H1 (cell line): ENCODE measurements at regions not wholly inside any gene's neighbourhood (a gene's known extent, or its start where the extent isn't known, plus 50 kb on each side); places are given as distances from the start of the nearest gene placed in this dataset.

Experiments
- CTCF ChIA-PET: fragments of 300-600 bp; sonication (Branson Sonifier 250); formaldehyde crosslinking; loops from one replicate; lab custom pipeline; 2021; ENCODE audit not compliant: partially characterized antibody; lab: Charles Lee
- POLR2A ChIA-PET: fragments of 300-600 bp; sonication (Branson Sonifier 250); formaldehyde crosslinking; loops from one replicate; lab custom pipeline; 2021; ENCODE audit warnings: inconsistent platforms; ENCODE audit not compliant: partially characterized antibody; lab: Charles Lee
- DNase-seq, 2 experiments: peaks; one replicate each; pipeline versions ENCODE4 v3.0.0 to v3.0.0-alpha.2; 2010 to 2022; ENCODE audit warnings: low spot score in 2 of 2, low read depth in 1 of 2, mixed read lengths in 1 of 2
- FAIRE-seq: peaks from 2 replicates; lab custom pipeline; 2011; peaks lifted over from hg19 to GRCh38; lab: Jason Lieb, UNC
- H2AFZ ChIP-seq: 2 replicates; pipeline ENCODE4 v1.8.1; 2012; ENCODE audit warnings: low read length, inconsistent platforms
- H2AK5ac ChIP-seq: 2 replicates; pipeline ENCODE4 v1.6.1; 2013; ENCODE audit warnings: low read depth, low read length
- H2BK120ac ChIP-seq: replicated peaks from 2 replicates; pipeline ENCODE3; 2013; ENCODE audit warnings: low read depth, low read length, inconsistent platforms
- H2BK12ac ChIP-seq: 2 replicates; pipeline ENCODE4 v1.6.1; 2013; ENCODE audit warnings: low read depth, low read length
- H2BK15ac ChIP-seq: 2 replicates; pipeline ENCODE4 v1.6.1; 2013; ENCODE audit warnings: low read length
- H2BK20ac ChIP-seq: 2 replicates; pipeline ENCODE4 v1.6.1; 2013; ENCODE audit warnings: low read length
- H2BK5ac ChIP-seq: 2 replicates; pipeline ENCODE4 v1.6.1; 2013; ENCODE audit warnings: low read depth, low read length
- H3K14ac ChIP-seq: 2 replicates; pipeline ENCODE4 v1.6.1; 2013; ENCODE audit warnings: inconsistent platforms; ENCODE audit not compliant: insufficient read length
- H3K18ac ChIP-seq: 2 replicates; pipeline ENCODE4 v1.6.1; 2013; ENCODE audit warnings: low read length; ENCODE audit errors: extremely low read depth
- H3K23ac ChIP-seq: 2 replicates; pipeline ENCODE4 v1.6.1; 2013; ENCODE audit warnings: inconsistent platforms; ENCODE audit not compliant: insufficient read length
- H3K23me2 ChIP-seq: 2 replicates; pipeline ENCODE4 v1.6.1; 2013; ENCODE audit warnings: low read depth, low read length
- H3K27ac ChIP-seq: 2 replicates; pipeline ENCODE4 v1.6.1; 2011; ENCODE audit warnings: low read depth, low read length, inconsistent platforms
- H3K27me3 ChIP-seq, 4 experiments: replicated peaks in 1 of 4; 1 replicate in 1 of 4; 2 replicates in 3 of 4; pipeline versions ENCODE4 v1.6.1 to v1.8.1; 2011 to 2013; ENCODE audit warnings: low read length in 3 of 4, mild to moderate bottlenecking in 3 of 4, inconsistent platforms in 2 of 4, mixed read lengths in 2 of 4, moderate library complexity in 1 of 4; ENCODE audit not compliant: control insufficient read depth in 3 of 4, insufficient read depth in 3 of 4; ENCODE audit errors: extremely low read depth in 1 of 4
- H3K36me3 ChIP-seq, 4 experiments: 2 replicates each; pipeline versions ENCODE4 v1.6.1 to v1.8.1; 2011 to 2013; ENCODE audit warnings: mild to moderate bottlenecking in 4 of 4, low read length in 3 of 4, moderate library complexity in 2 of 4, control low read depth in 1 of 4, inconsistent platforms in 1 of 4; ENCODE audit not compliant: insufficient read depth in 4 of 4, control insufficient read depth in 2 of 4
- H3K4ac ChIP-seq: replicated peaks from 2 replicates; pipeline ENCODE3; 2013; ENCODE audit warnings: low read length, low read depth, mixed read lengths, inconsistent platforms; ENCODE audit not compliant: insufficient read length
- H3K4me1 ChIP-seq, 4 experiments: replicated peaks in 1 of 4; 1 replicate in 1 of 4; 2 replicates in 3 of 4; pipeline versions ENCODE4 v1.6.1 to v1.8.1; 2011 to 2013; ENCODE audit warnings: low read length in 3 of 4, inconsistent platforms in 2 of 4, mixed read lengths in 1 of 4; ENCODE audit not compliant: insufficient read depth in 4 of 4, control insufficient read depth in 3 of 4
- H3K4me2 ChIP-seq, 2 experiments: 2 replicates each; pipeline versions ENCODE4 v1.6.1 to v1.8.1; 2011 to 2013; ENCODE audit warnings: low read depth in 2 of 2, low read length in 2 of 2, control low read depth in 1 of 2, inconsistent platforms in 1 of 2, mild to moderate bottlenecking in 1 of 2; ENCODE audit not compliant: insufficient read depth in 1 of 2
- H3K4me3 ChIP-seq, 4 experiments: fragments of 200-600, 300-600 bp in 1 of 4; sonication (generic), shearing (Covaris generic), sonication (Bioruptor Twin) in 1 of 4; 2 replicates each; pipeline versions ENCODE4 v1.5.1 to v1.8.1; 2011 to 2016; ENCODE audit warnings: low read length in 4 of 4, low read depth in 3 of 4, control low read depth in 2 of 4, inconsistent platforms in 2 of 4, mild to moderate bottlenecking in 2 of 4, mixed read lengths in 1 of 4, moderate library complexity in 1 of 4; ENCODE audit not compliant: insufficient read depth in 2 of 4; ENCODE audit errors: extremely low read depth in 1 of 4
- H3K56ac ChIP-seq: replicated peaks from 2 replicates; pipeline ENCODE3; 2013; ENCODE audit warnings: low read depth, mild to moderate bottlenecking, mixed read lengths, low read length, inconsistent platforms; ENCODE audit not compliant: insufficient read length
- H3K79me1 ChIP-seq: 2 replicates; pipeline ENCODE4 v1.6.1; 2013; ENCODE audit warnings: low read depth, low read length, control low read depth
- H3K79me2 ChIP-seq, 2 experiments: 2 replicates each; pipeline versions ENCODE4 v1.6.1 to v1.8.1; 2012 to 2013; ENCODE audit warnings: low read length in 2 of 2, mild to moderate bottlenecking in 2 of 2, inconsistent platforms in 1 of 2; ENCODE audit not compliant: insufficient read depth in 2 of 2, control insufficient read depth in 1 of 2
- H3K9ac ChIP-seq, 4 experiments: replicated peaks in 1 of 4; 1 replicate in 1 of 4; 2 replicates in 3 of 4; pipeline versions ENCODE4 v1.6.1 to v1.8.1; 2011 to 2013; ENCODE audit warnings: low read depth in 3 of 4, low read length in 3 of 4, control low read depth in 2 of 4, mild to moderate bottlenecking in 2 of 4, moderate library complexity in 2 of 4, inconsistent platforms in 1 of 4; ENCODE audit errors: extremely low read depth in 1 of 4
- H3K9me3 ChIP-seq, 2 experiments: 2 replicates each; pipeline versions ENCODE4 v1.6.1 to v1.8.1; 2012 to 2013; ENCODE audit warnings: mild to moderate bottlenecking in 2 of 2, moderate library complexity in 2 of 2, control low read depth in 1 of 2, inconsistent platforms in 1 of 2, low read depth in 1 of 2, low read length in 1 of 2, mixed read lengths in 1 of 2; ENCODE audit not compliant: insufficient read depth in 2 of 2
- H4K20me1 ChIP-seq, 2 experiments: replicated peaks in 1 of 2; 2 replicates each; pipeline versions ENCODE3 to v1.8.1; 2011 to 2013; ENCODE audit warnings: inconsistent platforms in 2 of 2, low read length in 2 of 2, mild to moderate bottlenecking in 1 of 2; ENCODE audit not compliant: insufficient read depth in 2 of 2, control insufficient read depth in 1 of 2
- H4K5ac ChIP-seq: 2 replicates; pipeline ENCODE4 v1.6.1; 2013; ENCODE audit warnings: low read length, low read depth, mixed read lengths, inconsistent platforms; ENCODE audit not compliant: insufficient read length
- H4K8ac ChIP-seq: 2 replicates; pipeline ENCODE4 v1.8.0; 2013; ENCODE audit warnings: mild to moderate bottlenecking, moderate library complexity, low read length, inconsistent platforms; ENCODE audit not compliant: insufficient read depth; ENCODE audit errors: extremely low read depth
- H4K91ac ChIP-seq: replicated peaks from 2 replicates; pipeline ENCODE3; 2013; ENCODE audit warnings: low read length, mixed read lengths, inconsistent platforms; ENCODE audit not compliant: insufficient read length
- HDAC2 ChIP-seq, 2 experiments: fragments of 300-600 bp in 1 of 2; sonication (generic) in 1 of 2; IDR thresholded peaks; 2 replicates each; pipeline ENCODE4 v1.6.1; 2011 to 2012; ENCODE audit warnings: low read depth in 2 of 2, low read length in 2 of 2, mild to moderate bottlenecking in 2 of 2, moderate library complexity in 2 of 2, borderline replicate concordance in 1 of 2, inconsistent platforms in 1 of 2
- POU5F1 ChIP-seq: IDR thresholded peaks from 2 replicates; pipeline ENCODE4 v1.6.1; 2011; ENCODE audit warnings: low read depth, mild to moderate bottlenecking, low read length, moderate library complexity
- SIN3A ChIP-seq, 2 experiments: IDR thresholded peaks in 1 of 2; conservative IDR thresholded peaks in 1 of 2; 2 replicates each; pipeline ENCODE4 v1.6.1; 2011 to 2012; ENCODE audit warnings: low read length in 2 of 2, improper control_type of control experiment in 1 of 2, low read depth in 1 of 2, mild to moderate bottlenecking in 1 of 2
- WGBS, 2 experiments: shearing (Covaris generic) in 1 of 2; methylation state at CpG; one replicate each; pipeline versions ENCODE4 v1.1.6 to v1.1.7; 2013 to 2015; ENCODE audit warnings: low lambda C conversion rate in 2 of 2, mixed read lengths in 2 of 2, inconsistent platforms in 1 of 2, low coverage in 1 of 2, missing lambda C conversion rate in 1 of 2; ENCODE audit not compliant: insufficient replicate concordance in 2 of 2, insufficient coverage in 1 of 2, insufficient read length in 1 of 2; ENCODE audit errors: extremely low coverage in 1 of 2, missing lambda C conversion rate in 1 of 2; 5-methylcytosine and 5-hydroxymethylcytosine counted together
- TF ChIP-seq, protein P1 (sequence below), 3 experiments: IDR thresholded peaks; 1 replicate in 2 of 3; 2 replicates in 1 of 3; pipeline versions ENCODE4 v1.5.1 to v1.6.1; 2011; ENCODE audit warnings: low read length in 3 of 3, mild to moderate bottlenecking in 3 of 3, inconsistent platforms in 2 of 3, low read depth in 1 of 3, moderate library complexity in 1 of 3; ENCODE audit not compliant: insufficient read depth in 1 of 3; ENCODE audit errors: control extremely low read depth in 1 of 3
- TF ChIP-seq, protein P2 (sequence below): IDR thresholded peaks from 2 replicates; pipeline ENCODE4 v1.6.1; 2011; ENCODE audit warnings: low read length, improper control_type of control experiment

DNA sequence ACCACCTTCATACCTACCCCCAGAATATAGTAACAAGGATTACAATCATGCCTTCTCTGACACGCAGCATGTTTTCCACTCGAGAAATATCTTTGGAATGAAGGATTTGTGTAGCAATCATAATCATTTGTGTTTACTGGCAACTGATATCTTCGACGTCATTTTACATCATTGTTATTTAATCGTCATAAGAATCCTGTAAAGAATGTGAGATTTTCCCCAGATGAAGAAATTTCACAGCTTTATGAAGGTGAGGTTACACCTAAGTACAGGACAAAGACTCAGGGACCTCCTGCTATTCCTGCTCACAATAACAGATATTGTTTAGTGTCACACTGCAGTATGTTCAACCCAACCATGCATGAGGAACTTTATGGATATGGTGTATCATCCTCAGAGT, 198.2 kb upstream of the LDB2 start:
- Histone ChIP-seq H2AFZ (no peak overlapping the region), H3K4me2 (no peak overlapping the region), H3K9ac (no peak overlapping the region), H3K27me3 (no peaks in the 10 kb centered on the region), H3K4me3 (no peak overlapping the region), H4K8ac (no peak overlapping the region), H4K91ac (no peak overlapping the region), H3K23ac (no peak overlapping the region), H3K4me1 (peaks cover 0 to 2% (median 0%) of the 10 kb centered on the region in 4 experiments; a peak in 1 of 7 replicates), H2BK5ac (no peak overlapping the region), H3K18ac (no peak overlapping the region), H2BK12ac (0 out of 2 replicates have a peak overlapping the region, but pooled peaks have one; percentile 34), H4K5ac (no peak overlapping the region), H3K23me2 (peaks cover 3% of the 10 kb centered on the region; the same call in 1 of the 2 replicates), H2AK5ac (no peak overlapping the region), H3K56ac (no peak overlapping the region), H3K4ac (no peak overlapping the region), H3K36me3 (no peaks in the 10 kb centered on the region), H2BK15ac (no peak overlapping the region), H2BK20ac (peak overlapping the region; percentile 68; the same call in 1 of the 2 replicates), H3K79me2 (no peaks in the 10 kb centered on the region), H4K20me1 (no peaks in the 10 kb centered on the region), H3K9me3 (no peaks in the 10 kb centered on the region), H3K79me1 (no peaks in the 10 kb centered on the region), H3K14ac (no peak overlapping the region), H3K27ac (no peak overlapping the region), H2BK120ac (no peak overlapping the region)
- WGBS, 2 experiments: 88% methylated on average over 5 of the region's 5 CpGs; no CpG with 5 or more reads in 1 of the 2 experiments
- FAIRE-seq: no peak
- DNase-seq: no peak
- TF ChIP-seq POU5F1: no peak
- no peak for TF ChIP-seq HDAC2 (IDR thresholded peaks at IDR 0.05; ENCODE audit: borderline replicate concordance in 1 of 2, low read depth in 2 of 2, low read length in 2 of 2)
- TF ChIP-seq, protein P1, sequence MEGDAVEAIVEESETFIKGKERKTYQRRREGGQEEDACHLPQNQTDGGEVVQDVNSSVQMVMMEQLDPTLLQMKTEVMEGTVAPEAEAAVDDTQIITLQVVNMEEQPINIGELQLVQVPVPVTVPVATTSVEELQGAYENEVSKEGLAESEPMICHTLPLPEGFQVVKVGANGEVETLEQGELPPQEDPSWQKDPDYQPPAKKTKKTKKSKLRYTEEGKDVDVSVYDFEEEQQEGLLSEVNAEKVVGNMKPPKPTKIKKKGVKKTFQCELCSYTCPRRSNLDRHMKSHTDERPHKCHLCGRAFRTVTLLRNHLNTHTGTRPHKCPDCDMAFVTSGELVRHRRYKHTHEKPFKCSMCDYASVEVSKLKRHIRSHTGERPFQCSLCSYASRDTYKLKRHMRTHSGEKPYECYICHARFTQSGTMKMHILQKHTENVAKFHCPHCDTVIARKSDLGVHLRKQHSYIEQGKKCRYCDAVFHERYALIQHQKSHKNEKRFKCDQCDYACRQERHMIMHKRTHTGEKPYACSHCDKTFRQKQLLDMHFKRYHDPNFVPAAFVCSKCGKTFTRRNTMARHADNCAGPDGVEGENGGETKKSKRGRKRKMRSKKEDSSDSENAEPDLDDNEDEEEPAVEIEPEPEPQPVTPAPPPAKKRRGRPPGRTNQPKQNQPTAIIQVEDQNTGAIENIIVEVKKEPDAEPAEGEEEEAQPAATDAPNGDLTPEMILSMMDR (IDR thresholded peaks at IDR 0.05; ENCODE audit: control extremely low read depth in 1 of 3, insufficient read depth in 1 of 3, low read depth in 1 of 3, low read length in 3 of 3): no peak
- no peak for TF ChIP-seq SIN3A (conservative IDR thresholded peaks at IDR 0.05 in 1 of 2, IDR thresholded peaks at IDR 0.05 in 1 of 2; ENCODE audit: low read depth in 1 of 2, low read length in 2 of 2)
- TF ChIP-seq, protein P2, sequence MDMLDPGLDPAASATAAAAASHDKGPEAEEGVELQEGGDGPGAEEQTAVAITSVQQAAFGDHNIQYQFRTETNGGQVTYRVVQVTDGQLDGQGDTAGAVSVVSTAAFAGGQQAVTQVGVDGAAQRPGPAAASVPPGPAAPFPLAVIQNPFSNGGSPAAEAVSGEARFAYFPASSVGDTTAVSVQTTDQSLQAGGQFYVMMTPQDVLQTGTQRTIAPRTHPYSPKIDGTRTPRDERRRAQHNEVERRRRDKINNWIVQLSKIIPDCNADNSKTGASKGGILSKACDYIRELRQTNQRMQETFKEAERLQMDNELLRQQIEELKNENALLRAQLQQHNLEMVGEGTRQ: no peak
- ChIA-PET POLR2A (no interaction called here), CTCF (interaction anchor here (1.0 to 1.6 kb wide), 4 partner anchors 13 to 181 kb away, joined by 3 to 5 read pairs (median 4); no protein-coding TSS in a partner anchor)
